ENCODE measurements at regions not wholly inside any gene's neighbourhood (a gene's known extent, or its start where the extent isn't known, plus 50 kb on each side); places are given as distances from the start of the nearest gene placed in this dataset.
"Not testable (repeated sequence)": the region's sequence is repeated elsewhere in the genome, so short reads cannot be mapped to it uniquely, and the experiment has no call there.

- not testable (repeated sequence) for DNase-seq (ENCODE audit: low read depth)
Observed at GRCh38 chr3:195669310-195669709, 51.5 kb upstream of the MUC20 start.

- not testable (repeated sequence) for DNase-seq (ENCODE audit: low read depth)
Observed at GRCh38 chr3:195668131-195668766, 52.5 kb upstream of the MUC20 start.

GRCh38 chr3:195665311-195665710, 55.5 kb upstream of the MUC20 start:
- not testable (repeated sequence) for DNase-seq (ENCODE audit: low read depth)

- not testable (repeated sequence) for DNase-seq (ENCODE audit: low read depth)
Observed at GRCh38 chr3:195664131-195664530, 56.6 kb upstream of the MUC20 start.

DNA sequence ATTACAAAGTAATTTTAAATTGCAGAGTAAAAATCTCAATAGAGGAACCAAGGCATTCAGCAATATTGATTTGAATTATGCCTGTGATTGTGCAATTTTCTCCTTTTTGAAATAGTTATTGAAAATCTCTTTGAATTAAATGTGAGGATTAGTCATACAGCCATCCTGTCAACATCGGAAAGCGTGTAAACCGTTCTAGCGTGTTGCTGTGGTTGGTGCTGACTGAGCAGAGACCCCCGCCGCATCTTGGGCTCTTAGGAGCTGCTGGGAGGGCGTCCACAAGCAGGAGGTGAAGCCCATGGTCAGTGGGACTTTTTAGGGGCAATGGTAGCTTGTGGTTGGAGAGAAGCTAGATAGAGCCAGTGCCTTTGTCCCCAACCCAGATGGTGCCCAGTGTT, 61.6 kb upstream of the MUC20 start:
- not testable (repeated sequence) for DNase-seq (ENCODE audit: low read depth)

DNA sequence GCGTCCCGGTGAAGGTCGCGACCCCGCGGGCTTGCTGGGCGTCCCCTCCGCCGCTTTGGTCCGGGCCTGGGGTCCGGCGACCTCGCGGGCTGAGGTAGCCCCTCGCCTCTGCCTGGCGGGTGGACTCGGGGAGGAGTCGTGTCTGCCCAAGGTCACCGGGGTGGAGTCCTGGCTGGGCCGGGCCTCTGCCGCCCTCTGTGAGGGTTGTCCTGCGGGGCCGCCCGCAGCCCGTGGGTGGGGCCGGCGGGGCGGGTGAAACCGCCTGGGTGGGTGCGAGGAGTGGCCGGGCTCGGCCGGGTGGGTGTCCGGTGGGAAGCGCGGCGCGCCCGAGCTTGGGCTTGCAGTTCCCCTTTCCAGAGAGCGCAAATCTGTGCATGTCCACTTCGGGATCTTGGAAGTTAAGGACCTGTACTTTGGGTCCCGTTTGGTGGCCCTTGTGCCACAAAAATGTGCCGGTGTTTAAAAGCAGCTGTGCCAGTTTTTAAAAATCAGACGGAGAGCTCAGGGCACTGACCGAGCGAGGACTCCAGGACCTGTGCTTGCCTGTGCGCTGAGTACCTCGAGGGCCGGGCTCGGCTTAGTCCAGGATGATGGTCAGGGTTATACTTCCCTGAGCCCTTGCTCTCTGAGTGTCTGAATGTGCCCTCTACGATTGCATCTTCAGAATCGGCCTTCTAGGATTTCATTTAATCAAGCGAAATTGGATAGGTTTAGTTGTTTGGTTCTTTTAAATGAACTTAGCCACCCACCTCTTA, 62.2 kb upstream of the MUC20 start:
- not testable (repeated sequence) for DNase-seq (ENCODE audit: low read depth)

DNA sequence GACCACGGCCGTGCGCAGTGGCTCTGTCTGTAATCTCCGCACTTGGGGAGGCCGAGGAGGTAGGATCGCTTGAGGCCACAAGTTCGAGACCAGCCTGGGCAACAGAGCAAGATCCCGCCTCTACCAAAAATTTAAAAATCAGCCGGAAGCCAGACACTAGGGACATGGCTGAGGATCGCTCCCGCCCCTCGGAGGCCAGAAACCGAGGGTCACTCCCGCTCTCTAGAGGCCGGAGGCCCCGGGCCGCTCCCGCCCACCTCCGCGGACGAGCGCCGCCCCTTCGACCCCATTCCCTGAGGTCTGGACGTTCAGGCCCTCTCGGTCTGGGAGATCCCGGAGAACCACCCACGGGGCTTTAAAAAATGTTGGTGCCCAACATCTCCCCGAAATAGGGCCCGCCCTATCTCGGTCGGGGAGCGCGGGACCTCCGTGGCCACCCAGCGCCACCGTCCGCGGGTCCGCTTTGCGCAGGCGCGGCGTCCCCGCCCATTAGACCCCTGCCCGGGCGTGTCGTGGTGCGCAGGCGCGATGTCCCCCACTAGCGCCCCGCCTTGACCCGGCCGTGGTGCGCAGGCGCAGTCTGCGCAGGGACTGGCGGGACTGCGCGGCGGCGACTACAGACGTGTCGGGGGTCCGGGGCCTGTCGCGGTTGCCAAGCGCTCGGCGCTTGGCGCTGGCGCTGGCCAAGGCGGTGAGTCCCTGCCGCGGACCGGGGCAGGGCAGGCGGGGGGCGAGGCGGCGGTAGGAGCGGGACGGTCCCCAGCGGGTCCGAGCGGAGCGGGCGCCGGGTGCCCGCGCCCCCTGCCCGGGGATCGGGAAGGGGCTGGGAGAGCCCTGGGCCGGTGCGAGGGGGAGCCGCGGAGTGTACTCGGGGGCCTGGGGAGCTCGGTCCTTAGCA, 63.1 kb upstream of the MUC20 start:
- peak; percentile 66 for DNase-seq (ENCODE audit: low read depth)

GRCh38 chr3:195656091-195656490, 64.7 kb upstream of the MUC20 start:
- not testable (repeated sequence) for DNase-seq (ENCODE audit: low read depth)

DNA sequence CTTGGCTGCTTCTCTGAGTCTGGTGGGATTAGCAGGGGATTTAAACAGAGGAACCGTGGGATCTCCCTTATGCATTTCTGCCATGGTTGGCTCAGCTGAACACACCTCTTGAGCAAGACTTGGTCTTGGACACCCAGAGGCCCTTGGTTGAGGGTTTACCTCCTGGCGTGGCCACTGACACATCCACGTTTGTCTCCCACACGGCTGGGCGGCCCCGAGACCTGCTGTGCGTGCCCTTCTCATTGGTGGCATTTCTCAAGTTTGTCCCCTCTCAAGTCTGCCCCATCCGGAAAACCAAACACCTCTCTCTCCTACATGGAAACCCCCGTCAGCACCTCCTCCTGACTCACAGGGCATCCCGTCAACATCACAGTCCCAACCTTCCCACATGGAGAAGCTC, 66.0 kb upstream of the MUC20 start:
- DNase-seq (ENCODE audit: low read depth), result not testable (repeated sequence)

GRCh38 chr3:195654138-195654537, 66.6 kb upstream of the MUC20 start:
- DNase-seq (ENCODE audit: low read depth), result not testable (repeated sequence)

GRCh38 chr3:195653641-195654040, 67.1 kb upstream of the MUC20 start:
- DNase-seq (ENCODE audit: low read depth), result peak; percentile 46

- DNase-seq (ENCODE audit: low read depth), result not testable (repeated sequence)
Observed at GRCh38 chr3:195647912-195648702, 64.4 kb upstream of the APOD start.

DNA sequence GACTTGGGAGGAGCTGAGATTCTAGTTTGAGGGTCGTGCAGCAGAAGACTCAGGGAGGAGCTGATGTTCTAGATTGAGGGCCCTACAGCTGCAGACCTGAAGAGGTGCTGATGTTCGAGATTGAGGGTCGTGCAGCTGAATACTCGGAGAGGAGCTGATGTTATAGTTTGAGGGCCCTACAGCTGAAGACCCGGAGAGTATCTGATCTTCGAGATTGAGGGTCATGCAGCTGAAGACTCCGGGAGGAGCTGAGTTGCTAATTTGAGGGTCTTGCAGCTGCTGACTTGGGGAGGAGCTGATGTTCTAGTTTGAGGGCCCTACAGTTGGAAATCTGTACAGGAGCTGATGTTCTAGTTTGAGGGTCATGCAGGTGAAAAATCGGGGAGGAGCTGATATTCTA, 62.1 kb upstream of the APOD start:
- DNase-seq (ENCODE audit: low read depth), result not testable (repeated sequence)

DNA sequence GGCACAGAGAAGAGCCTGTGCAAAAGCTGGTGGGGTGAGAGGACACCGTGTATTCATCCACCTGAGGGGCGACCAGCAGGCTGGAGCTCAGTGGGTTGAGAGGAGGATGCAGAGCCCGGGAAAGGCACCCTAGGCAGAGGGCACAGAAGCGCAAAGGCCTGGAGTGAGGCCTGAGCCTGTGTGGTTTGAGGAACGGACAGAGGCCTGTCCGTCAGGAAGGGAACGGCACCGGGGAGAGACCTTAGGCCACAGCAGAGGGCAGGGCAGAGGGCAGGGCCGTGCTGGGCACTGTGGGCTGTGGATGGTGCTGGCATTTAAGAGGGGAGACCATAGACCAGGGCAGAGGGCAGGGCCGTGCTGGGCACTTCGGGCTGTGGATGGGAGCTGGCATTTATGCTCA, 59.5 kb upstream of the APOD start:
- DNase-seq (ENCODE audit: low read depth), result not testable (repeated sequence)

GRCh38 chr3:195642311-195642710, 58.6 kb upstream of the APOD start:
- not testable (repeated sequence) for DNase-seq (ENCODE audit: low read depth)

DNA sequence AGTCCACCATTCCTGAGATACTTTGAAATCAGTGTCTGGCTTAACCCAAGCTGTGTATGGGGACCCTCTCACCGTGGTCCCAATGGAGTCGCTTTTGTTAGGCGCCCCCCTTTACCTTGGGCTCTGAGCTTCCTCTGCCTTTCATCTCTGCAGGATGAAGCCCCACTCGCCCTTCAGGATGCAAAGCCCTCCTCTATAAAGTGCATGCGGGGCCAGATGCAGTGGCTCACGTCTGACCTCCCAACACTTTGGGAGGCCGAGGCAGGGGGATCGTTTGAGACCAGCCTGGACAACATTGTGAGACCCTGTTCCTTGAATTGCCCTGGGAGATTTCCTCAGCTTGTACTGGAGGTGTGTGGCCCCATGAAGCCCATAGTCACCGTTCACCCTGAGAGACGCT, 54.7 kb upstream of the APOD start:
- DNase-seq (ENCODE audit: low read depth), result not testable (repeated sequence)

GRCh38 chr3:195637473-195638233, 53.9 kb upstream of the APOD start:
- not testable (repeated sequence) for DNase-seq (ENCODE audit: low read depth)

- not testable (repeated sequence) for DNase-seq (ENCODE audit: low read depth)
Observed at GRCh38 chr3:195637011-195637410, 53.3 kb upstream of the APOD start.

GRCh38 chr3:195635898-195636685, 52.4 kb upstream of the APOD start:
- DNase-seq (ENCODE audit: low read depth), result not testable (repeated sequence)

All from RPMI7951 (cell line).